AG04449 (cell line): ENCODE measurements at regions not wholly inside any gene's neighbourhood (a gene's known extent, or its start where the extent isn't known, plus 50 kb on each side); places are given as distances from the start of the nearest gene placed in this dataset.

ENCODE experiments used
- CTCF ChIA-PET: fragments of 350-600 bp; formaldehyde crosslinking; extraction: SDS; loops from one replicate; lab custom pipeline; 2021; ENCODE audit warnings: antibody characterized with exemption; lab: Yijun Ruan, JAX
- POLR2A ChIA-PET: fragments of 400-600, 350-600 bp; formaldehyde crosslinking; extraction: SDS; loops from one replicate; lab custom pipeline; 2020; ENCODE audit warnings: antibody characterized with exemption, inconsistent platforms; lab: Yijun Ruan, JAX
- DNase-seq: peaks from one replicate; pipeline ENCODE4 v3.0.0-alpha.2; 2010; ENCODE audit warnings: low read depth, low spot score
- H3K4me3 ChIP-seq: 2 replicates; pipeline ENCODE4 v1.5.1; 2011; ENCODE audit warnings: low read depth, mild to moderate bottlenecking, control low read depth, low read length
- CTCF ChIP-seq: IDR thresholded peaks from one replicate; pipeline ENCODE4 v1.5.1; 2011; ENCODE audit warnings: mild to moderate bottlenecking, moderate library complexity, low read length, control low read depth, inconsistent platforms; ENCODE audit not compliant: insufficient read depth; ENCODE audit errors: missing control alignments

DNA sequence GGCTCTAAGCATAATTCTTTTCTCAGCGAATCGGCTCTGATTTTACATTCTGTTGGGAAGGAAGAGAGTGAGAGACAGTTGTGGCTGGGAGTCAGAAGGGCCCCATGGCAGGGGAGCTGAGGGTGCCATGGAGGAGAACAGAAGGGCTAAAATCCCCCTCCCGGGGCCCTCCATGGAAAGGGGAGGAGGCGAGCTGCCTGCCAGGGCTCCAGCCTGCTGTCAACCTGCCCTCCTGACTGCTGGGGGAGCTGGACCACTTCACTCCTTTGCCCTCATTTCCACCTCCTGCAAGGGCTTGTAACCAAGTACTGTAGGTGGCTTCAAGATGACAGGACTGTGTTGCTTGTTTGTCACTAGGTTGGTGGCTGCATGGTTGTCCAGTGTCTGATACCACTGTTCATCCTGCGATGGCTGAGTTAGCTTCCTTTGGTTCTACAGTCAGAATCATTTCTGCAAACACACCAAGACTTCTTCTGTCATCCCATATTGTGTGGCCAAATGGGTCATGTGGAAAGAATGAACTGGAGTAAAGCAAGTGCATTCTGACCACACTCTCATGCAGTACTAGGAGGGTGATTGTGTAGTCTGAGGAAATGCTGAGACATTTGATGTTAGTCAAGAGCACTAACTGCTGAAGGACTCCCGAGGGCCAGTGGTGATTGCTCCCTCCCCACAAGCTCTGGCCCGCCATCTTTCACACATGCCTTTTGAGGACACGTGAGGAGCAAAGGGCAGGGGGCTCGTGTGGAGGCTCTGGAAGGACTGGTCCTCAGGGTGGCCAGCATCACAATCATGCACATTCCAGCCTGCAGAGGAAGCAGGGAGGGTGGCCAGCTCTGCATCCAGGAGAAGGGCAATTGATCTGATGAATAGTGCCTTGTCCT lies 307.2 kb downstream of the GADD45G start:
- H3K4me3 ChIP-seq: no peak overlapping the region
- ChIA-PET POLR2A (no interaction called here), CTCF (no interaction called here)
- no peak for DNase-seq
- TF ChIP-seq CTCF: no peak

DNA sequence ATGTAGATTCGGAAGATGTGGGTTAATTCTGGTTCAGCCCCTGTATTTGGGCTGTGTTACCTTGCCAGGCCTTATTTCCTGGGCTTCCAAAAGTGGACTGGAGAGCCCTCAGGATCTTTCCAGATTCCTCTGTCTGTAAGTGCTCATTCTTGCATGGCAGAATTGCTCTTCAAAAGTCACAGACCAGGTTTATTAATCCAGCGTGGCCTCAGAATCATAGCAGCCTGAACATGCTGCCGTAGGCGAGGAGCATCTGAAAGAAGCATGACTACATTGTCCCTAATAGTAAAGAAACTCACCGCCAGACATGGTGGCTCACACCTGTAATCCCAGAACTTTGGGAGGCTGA lies 307.8 kb downstream of the GADD45G start:
- no peak for TF ChIP-seq CTCF
- ChIA-PET POLR2A (no interaction called here), CTCF (no interaction called here)
- no peak overlapping the region for H3K4me3 ChIP-seq
- no peak for DNase-seq

DNA sequence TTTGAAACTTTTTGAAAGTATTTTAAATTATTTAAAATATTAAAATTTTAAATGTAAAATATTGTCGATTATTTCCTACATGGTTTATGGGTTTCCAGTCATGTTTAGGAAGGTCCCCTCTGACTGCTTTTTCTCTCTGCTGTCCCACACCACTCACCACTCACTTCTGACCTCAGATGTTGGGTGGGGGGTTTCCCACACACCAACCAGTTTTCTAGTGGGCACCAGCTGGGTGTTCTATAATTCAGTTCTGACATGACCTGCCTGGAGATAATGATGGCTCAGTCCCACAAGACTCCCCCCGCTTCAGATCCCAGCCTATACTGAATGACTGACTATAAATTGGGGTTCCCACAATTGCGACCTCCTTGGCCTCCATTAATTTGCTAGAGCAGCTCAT lies 310.4 kb downstream of the GADD45G start:
- DNase-seq: no peak
- no peak overlapping the region for H3K4me3 ChIP-seq
- CTCF ChIA-PET: interaction anchor here (1.1 kb wide), 1 partner anchor 17 kb away, joined by 3 read pairs; no protein-coding TSS in a partner anchor
- POLR2A ChIA-PET: no interaction called here
- no peak for TF ChIP-seq CTCF

- ChIA-PET POLR2A (no interaction called here), CTCF (interaction anchor here (1.1 kb wide), 1 partner anchor 18 kb away, joined by 3 read pairs; no protein-coding TSS in a partner anchor)
- no peak overlapping the region for H3K4me3 ChIP-seq
- no peak for DNase-seq
- TF ChIP-seq CTCF: no peak
Measured at GRCh38 chr9:89916001-89916597, 311.3 kb downstream of the GADD45G start.

GRCh38 chr9:89917861-89918260 lies 313.0 kb downstream of the GADD45G start:
- H3K4me3 ChIP-seq: no peak overlapping the region
- TF ChIP-seq CTCF: no peak
- CTCF ChIA-PET: no interaction called here
- no peak for DNase-seq
- POLR2A ChIA-PET: no interaction called here

GRCh38 chr9:89919171-89919681 lies 314.4 kb downstream of the GADD45G start:
- ChIA-PET CTCF (no interaction called here), POLR2A (no interaction called here)
- no peak for DNase-seq
- no peak for TF ChIP-seq CTCF
- no peak overlapping the region for H3K4me3 ChIP-seq
